HG02884 (cell line): ENCODE measurements at regions not wholly inside any gene's neighbourhood (a gene's known extent, or its start where the extent isn't known, plus 50 kb on each side); places are given as distances from the start of the nearest gene placed in this dataset.
"Not testable (repeated sequence)": the region's sequence is repeated elsewhere in the genome, so short reads cannot be mapped to it uniquely, and the experiment has no call there.

Source experiments
- ATAC-seq: cut with Tn5 transposase; IDR thresholded peaks from one replicate; pipeline ENCODE4 v1.9.1; 2021; ENCODE audit warnings: mild to moderate bottlenecking, moderate library complexity; ENCODE audit not compliant: unreplicated experiment

GRCh38 chr4:86522349-86522748 is 71.8 kb upstream of the PTPN13 start:
- ATAC-seq: no peak

DNA sequence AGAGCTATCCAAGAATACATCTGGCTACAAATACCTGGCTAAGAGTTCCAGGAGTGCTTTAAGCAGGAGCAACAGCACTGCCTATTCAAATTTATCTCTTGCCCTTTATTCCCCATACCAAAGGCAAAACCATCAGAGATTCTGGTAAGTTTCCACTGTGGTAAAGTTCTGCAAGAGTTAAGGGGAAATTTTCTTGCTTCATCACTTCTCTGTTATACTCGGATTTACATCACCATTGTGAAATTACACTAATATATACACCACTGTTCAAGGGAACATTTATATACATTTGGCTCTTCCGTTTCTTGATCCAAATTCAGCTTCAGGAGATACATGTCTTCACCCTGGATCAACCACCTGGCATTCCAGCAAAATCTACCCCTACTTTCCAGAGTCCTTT is 70.8 kb upstream of the PTPN13 start:
- no peak for ATAC-seq

GRCh38 chr4:86527713-86528112 is 66.4 kb upstream of the PTPN13 start:
- not testable (repeated sequence) for ATAC-seq

GRCh38 chr4:86529436-86529835 is 64.7 kb upstream of the PTPN13 start:
- ATAC-seq: no peak

DNA sequence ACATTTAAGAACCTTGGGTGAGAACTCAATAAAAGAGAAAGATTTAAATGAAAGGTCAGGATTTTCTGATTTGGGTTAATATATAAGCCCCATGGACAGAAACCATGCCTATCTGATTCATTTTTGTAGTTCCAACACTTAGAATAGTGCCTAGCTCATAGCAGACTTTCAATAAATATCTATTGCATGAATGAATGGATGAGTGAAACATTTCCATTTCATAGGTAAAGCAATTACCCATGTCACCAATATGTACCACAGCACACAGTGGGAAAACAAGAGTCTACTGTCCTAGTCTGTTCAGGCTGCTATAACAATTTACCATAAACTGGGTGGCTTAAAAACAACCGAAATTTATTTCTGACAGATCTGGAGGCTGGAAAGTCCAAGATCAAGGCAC is 63.9 kb upstream of the PTPN13 start:
- ATAC-seq: peak; percentile 51

DNA sequence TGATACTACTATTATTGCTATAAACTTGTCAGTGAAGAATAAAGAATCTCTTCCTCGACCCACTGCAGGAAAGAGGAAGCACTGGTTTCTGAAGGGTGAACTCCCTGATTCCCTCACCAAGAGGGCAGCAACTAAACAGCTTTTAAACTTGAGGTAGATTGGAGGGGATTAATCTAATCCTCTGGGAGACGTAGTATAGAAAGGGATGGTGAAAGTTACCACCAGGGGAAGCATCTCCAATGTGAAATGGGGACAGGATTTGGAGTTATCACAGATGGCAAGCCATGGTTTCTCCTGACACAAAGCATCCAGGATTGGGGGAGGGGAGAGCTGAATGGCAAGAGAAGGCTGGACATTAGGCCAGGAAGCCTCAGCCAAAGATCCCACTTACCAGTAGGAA is 62.7 kb upstream of the PTPN13 start:
- ATAC-seq: no peak

DNA sequence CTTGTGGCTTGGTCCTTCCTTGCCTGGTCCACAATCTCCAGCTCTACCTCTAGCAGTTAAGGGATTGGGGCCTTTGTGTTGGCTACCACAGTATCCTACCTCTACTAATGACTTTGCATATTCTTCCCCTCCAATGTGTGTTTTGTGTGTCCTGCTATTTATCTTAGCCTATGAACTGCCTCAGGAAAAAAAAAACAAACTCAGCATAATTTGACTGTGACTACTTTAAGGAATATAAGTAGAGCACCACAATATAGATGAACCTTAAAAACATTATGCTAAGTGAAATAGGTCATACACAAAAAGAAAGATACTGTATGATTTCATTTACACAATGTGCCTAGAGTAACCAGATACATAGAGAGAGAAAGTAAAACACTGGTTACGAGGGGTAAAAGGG is 61.3 kb upstream of the PTPN13 start:
- no peak for ATAC-seq

DNA sequence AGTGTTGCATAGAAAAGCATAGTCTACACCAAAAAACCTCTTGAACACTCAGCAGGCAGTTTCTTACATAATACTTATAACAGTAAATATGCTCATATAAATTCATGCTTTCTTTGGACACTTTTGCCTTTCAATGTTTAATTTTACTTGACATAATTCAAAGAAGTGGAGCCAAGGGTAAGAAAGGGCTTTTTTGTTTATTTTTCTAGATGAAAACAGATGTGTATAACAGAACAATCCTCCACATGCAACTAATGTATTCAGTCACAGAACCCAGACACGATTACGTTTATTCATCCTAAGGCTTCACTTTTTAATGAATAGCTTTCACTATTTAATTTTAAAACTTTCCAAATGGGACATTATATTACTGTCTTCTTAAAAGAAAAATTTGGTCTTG is 58.0 kb upstream of the PTPN13 start:
- ATAC-seq: no peak

DNA sequence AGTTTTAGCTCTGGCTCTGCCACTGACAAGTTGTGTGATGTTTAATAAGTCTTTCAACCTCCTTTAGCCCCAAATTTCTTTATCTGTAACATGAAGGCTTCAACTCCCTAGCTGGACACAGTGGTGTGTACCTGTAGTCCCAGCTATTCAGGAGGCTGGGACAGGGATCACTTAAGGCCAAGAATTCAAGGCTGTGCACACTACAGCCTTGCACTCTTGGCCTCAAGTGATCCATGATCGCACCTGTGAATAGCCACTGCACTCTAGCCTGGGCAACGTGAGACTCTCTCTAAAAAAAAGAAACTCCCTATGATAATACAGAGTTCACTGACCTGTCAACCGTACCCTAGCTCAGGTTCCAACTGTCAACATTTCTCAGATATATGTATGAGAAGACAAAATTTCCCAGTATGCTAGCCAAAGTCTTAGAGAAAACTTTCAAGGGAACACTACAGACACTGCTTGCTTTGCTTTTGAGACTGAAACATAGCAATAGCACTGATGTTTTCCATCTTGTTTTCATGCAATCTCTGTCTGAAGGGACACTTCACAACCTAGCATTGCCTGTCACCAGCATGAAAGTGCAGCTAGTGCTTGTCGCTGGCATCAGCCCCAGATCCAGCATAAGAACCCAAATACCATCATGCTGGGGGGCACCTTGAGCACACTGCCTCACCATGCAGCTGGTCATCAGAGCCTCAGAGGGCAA is 51.6 kb upstream of the PTPN13 start:
- ATAC-seq: no peak

DNA sequence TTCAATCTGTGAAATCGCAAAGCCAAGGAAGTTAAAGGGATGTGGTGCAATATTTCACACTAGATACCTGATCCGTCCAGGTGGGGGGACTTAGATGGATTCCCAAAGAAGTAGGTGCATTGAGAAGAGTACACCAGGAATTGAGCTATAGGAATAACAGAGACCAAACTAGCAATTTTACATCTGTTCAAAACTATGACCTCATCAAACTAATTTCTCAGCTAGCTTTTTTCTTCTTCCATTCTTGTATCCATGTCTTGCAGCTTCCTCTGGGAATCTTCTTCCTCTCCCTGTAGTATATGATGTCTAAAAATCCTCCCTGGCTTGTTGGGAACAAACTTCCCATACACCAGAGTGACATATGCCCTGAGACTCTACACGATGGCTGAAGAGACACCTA is 51.0 kb upstream of the PTPN13 start:
- ATAC-seq: no peak

- ATAC-seq: no peak
These were observed 50.4 kb upstream of the PTPN13 start for GRCh38 chr4:86543560-86544309.

DNA sequence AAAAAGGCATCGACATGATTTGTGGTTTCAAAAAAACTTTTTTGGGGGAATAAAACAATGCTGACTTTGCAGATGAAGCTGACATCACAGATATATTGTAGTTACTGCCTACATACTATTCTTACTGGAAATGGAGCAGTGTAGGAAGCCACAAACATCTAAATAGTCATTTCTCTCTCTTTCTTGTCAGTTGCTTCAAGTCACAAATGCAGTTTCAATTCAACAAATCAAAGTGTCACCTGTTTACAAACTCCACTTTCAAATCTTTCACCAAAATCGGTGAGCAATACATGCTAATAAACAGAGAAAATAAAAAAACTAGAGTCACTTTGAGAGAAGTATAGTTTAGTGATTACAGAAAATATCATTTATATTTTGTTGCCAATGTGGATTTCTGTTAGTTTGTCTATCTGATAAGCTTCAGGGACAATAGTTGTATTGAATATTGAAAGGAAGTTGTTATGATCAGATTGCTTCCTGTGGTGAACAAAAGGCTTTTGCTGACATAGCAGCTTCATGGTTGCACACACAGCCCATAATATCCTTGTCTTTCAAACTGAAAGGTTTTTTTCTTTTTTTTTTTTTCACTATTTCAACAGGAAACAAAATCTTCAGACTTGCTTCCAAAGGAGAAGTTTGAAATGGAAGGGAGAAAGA is 49.7 kb upstream of the PTPN13 start:
- peak; percentile 92 for ATAC-seq
